Mucosa of gallbladder (tissue), 1 donor: ENCODE measurements at regions not wholly inside any gene's neighbourhood (a gene's known extent, or its start where the extent isn't known, plus 50 kb on each side); places are given as distances from the start of the nearest gene placed in this dataset.

Source experiments
- DNase-seq: peaks from one replicate; pipeline ENCODE4 v3.0.0-alpha.2; 2020; ENCODE audit warnings: low spot score
- donor health status: DM: no; HTN: no; CAD: no.

DNA sequence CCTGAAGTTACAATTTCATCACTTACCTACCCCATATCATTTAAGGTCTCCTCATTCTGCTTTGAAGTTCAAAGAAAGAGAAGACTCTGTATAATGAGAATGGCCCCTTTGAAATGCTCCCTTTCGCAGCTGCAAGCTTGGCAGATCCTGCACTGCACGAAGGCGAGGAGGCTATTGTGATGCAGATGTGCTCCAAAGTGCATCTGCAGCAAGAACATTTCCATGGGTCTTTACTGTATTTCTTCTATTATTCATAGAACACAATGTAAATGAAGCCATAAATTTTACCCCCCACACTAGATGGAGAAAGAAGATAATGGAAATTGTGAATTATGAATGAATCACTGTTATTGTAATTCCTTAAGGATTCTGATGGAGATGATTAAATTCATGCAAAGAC lies 178.7 kb downstream of the CHD9NB start:
- no peak for DNase-seq

DNA sequence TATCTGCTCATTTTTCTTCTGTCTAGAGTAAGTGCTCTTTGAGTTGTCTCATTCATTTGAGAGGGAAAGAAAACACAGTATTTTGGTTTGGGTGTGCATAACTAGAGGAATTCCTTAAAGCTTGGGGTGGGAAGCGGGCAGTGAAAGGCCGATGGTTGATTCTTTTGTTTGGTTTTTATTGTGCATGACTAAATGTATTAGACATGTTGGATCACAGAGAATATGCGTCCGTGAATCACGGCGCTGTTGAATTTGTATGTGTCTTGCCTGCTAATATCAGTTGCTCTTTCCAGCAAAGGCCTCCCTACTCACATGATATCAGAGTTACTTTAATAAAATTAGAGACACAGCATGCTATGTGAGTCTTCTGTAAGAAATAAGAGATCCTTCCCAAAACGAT lies 180.0 kb downstream of the CHD9NB start:
- no peak for DNase-seq

DNA sequence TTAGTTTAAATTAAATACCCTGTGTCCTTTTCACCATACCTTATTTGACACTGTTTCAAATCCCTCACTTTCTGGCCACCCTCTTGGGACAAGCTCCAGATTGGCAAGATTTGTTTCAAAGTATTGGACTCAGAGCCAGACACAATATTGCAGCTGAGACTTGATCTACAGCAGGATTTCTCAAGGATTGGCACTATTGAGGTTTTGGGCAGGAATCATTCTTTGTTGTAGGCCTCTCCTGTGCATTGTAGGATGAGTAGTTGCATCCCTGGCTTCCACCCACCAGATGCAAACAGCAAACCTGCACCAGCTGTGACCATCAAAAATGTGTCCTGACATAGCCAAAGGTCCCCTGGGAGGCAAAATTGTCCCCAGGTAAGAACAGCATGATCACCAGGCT lies 181.2 kb downstream of the CHD9NB start:
- DNase-seq, result no peak

DNA sequence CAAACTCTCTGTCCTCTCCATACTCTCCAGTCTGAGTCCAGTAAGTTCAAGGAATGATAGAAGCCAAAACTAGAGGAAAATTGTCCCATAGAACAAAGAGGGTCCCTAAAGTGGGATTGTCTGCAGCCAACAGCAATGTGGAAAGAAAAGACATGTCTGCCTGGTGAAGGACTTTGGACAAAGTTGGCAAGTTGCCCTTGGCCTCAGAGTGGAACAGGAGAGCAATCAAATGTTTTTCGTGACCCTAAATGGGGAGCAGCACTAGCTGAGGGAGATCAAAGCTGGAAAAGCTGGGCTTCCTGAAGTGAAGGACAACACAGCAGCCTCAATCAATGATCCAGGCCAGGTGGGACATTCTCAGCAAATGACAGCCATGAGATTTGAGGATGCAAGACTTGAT lies 183.5 kb downstream of the CHD9NB start:
- no peak for DNase-seq

DNA sequence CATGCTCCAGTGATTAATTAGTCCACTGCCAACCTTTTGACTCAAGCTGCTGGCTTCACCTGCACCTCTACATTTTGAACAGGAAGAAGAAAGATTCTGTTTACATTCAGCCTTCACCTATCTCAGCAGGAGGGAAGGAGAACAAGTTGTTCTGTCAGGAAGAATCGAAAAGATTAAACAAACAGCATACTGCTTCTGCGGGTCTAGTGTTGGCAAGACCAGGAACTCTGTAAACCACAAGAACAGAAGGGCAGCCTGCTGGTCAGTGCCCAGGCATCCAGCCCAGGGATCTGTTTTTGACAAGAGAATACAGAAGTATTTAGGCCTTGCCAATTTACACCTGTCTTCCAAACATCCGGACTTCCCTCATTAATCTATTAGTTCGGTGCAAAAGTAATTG lies 189.7 kb downstream of the CHD9NB start:
- DNase-seq, result peak; percentile 86

DNA sequence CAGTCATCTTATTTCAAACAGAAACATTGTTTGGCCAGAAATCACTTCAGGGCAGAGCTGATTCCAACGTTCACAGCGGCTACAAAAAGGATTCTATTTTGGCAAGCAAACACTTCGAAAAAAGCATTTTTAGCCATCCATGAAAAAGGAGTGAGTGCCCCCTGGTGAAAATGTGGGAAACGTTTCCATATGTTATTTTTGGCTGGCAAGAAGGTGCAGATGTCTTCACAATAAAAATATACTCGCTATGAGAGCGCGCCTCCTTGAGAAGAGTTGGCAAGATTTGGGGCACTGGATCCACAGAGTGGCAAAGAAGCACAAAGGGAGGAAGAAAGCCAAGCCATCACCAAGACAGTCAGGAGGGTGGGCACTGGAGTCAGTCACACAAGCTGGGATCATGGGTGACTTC lies 191.1 kb downstream of the CHD9NB start:
- peak; percentile 13 for DNase-seq

DNA sequence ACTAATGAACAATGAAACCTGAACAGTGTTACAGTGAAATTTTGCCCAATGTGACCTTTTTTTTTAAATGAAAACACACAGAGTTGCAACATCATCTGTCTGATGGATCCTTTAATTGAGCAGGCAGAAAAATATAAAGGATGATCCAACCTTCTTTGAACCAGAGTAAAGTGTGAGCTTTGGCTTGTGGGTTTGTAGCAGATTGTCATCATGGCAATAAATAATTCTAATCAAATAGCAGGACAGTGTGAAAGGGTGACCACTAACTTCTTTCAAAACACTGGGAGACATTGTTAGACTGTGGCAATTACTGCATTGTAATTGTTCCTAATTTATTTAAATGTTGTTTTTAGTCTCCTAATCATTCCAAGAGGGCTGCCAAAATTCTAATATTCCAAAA lies 197.2 kb downstream of the CHD9NB start:
- no peak for DNase-seq

DNA sequence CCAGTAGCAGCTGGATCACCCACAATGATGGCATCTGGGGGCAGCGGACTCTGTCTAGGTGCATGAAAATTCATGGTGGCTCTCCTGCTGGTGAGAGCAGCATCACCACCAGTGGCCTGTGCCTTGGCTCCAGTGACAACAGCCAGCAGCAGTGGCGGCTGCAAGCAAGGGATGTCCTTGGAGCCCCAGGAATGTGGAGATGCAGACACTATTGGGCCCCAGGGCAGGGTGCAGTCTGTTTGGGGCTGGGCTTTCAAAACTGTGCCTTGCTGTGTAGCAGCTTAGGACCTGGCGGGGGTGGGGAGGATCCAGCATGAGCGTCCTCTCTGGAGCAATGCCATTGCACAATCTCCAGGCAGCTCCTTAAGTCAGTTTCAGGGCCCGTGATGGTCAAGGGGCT lies 199.7 kb downstream of the CHD9NB start:
- no peak for DNase-seq

DNA sequence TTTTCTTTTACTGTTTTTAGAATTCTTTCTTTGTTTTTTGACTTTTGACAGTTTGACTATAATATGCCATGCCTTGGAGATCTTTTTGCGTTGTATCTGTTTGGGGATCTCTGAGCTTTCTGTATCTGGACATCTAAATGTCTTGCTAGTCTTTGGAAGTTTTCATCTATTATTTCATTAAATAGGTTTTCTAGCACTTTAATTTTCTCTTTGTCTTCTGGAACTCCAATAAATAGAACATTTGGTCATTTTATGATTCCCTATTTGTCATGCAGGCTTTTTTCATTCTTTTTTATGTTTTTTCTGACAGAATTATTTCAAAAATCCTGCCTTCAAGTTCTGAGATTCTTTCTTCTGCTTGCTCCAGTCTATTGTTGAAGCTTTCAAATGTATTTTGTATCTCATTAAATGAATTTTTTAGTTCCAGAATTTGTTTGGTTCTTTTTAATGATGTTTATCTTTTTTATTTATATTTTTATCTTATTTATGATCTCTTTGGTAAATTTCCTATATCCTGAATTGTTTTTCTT lies 201.4 kb downstream of the CHD9NB start:
- DNase-seq, result no peak

DNA sequence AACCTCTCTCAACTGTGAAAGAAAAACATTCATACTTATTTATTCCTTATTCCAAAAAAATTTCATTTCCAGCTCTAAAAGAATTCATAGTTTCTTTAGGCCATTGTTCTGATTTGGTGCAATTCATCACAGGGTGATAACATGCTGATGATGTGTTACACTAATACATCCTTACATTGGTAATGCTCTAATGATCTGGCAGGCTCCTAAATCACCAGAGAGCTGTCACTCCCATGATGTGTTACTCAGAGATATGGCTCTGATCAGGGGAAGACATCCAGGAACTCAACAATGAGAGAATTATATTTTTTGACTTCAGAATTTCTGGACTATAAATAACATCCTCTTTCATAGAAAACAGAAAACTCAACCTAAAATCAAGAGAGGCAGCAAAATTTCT lies 209.3 kb downstream of the CHD9NB start:
- DNase-seq, result no peak

DNA sequence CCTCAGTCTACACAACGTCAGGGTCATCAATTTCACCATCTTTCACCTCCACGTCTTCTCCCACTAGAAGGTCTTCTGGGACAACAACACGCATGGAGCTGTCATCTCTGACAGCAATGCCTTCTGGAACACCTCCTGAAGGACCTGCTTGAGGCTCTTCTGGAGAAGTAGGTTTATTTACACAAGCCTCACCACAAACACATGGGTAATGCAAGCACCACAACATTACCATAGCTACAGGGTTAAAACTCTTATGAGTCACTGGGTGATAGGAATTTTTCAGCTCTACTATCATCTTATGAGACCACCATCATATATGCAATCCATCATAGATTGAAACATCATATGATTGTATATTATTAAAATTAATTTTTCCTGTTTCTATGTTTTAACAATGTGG lies 215.4 kb downstream of the CHD9NB start:
- DNase-seq, result no peak

DNA sequence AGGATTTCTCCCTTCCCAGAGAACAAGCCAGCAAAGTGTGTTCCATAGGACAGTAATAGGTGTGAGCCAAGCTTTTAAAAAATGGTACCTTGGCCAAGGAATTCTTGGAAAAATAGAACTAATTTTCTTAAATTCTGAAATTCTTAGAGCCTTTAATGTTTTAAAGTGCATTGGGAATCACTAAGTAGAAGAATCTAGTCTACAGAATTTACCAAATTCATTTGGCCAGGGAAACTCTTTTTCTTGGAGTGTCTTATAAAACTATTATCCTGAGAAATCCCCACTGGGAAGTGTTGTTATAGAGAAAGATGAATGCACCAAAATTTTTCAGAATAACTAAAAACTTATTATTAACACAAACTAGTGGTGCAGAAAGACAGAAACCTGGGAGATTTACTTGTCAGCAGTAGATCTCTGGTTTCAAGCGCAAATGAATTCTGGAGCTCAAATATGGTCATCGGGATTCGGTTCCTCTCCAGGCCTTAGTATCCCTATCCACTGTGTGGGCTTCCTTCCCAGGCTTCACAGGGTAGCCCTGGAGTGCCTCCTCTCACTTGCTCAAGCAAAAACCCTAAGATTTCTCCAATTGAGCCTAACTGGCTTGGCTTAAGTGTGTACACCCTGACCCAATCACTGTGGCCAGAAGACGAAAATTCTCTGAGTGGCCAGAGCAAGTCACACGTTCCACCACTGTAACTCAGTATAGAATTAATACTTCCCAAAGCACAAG lies 217.8 kb downstream of the CHD9NB start:
- DNase-seq, result no peak

DNA sequence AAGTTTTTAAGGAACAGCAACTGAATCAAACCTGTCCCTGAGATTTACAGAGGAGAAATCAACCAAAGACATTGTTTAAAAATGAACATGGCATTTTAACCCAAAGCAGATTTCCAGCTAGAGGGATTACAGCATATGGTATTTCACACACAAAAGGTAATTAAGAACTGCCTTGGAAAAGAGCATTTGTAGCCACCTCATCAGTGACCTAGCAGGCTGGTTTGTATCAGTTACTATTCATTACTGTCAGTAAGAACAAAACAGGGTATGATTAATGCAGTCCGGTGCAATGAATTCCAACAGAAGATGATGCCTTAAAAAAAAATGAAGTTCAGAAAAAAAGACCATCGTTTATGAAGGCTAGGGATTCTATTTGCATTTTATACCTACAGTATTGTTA lies 219.9 kb downstream of the CHD9NB start:
- DNase-seq, result no peak

DNA sequence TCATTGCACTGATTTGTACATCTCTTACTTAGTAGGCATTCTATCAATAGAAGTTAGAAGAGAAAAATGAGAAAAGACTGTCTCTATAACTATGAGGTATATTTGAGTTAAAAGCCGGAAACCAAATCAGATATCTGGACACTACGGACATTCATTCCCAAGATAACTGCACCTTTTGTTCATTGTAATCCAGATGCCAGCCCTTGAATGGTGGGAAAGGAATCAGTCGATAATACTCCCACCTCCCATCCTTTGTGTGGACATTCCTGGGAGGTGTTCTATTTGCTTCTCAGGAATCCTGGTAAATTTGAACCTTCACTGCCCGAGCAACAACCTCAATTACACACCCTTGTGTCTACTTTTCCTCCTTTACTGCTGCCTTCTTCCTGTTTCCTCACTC lies 225.2 kb downstream of the CHD9NB start:
- DNase-seq, result no peak

DNA sequence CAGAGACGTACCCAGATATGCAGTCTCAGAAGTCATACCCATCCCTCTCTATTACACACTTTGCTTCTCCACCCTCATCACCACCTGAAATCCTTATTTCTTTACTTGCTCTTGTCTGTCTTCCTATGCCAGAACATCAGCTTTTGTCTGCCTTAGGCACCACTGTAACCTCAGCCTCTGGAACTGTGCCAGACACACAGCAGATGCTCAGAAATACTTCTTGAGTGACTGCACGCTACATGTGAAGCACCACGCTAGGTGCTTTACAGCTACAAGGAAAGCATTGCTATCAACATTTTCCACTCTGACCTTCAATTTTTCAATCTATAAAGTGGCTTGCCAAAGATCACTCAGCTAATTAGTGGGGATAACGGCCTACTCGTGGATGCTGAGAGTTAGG lies 226.8 kb downstream of the CHD9NB start:
- no peak for DNase-seq

DNA sequence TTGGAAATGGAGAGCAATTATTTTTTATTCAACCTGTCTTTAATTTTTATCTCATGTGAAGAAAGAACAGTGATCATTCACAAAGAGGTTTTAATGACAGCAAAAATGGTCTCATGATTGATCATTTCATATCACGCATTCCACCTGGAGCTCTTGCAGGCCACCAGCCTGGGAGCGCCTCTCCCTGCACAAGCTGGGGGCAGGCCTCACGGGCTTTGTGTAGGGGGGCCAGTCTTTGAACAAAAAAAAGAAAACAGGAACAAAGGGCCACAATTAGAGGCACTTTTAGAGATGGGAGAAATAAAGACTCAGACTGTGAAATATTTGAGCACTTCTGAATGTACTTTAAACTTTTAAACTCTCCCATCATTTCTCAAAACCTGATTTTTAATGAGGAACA lies 232.9 kb downstream of the CHD9NB start:
- no peak for DNase-seq

DNA sequence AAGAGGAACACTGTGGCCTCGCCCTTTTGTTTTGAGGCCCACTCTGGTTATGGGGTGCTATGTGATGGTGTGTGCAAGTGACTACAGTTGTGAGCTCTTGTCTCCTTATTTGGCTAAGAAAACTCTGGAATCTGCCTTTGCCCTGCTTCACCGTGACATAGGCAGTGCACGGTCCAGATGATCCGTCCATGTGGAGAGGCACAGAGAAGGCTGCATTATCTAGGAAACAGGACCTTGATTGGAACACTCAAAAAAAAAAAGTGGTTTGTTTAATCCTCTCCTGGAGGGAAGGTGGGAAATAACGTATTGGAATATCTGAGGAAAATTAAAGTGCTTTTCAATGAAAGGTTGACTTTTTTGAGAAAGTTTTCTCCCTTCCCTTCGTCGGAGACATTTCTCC lies 233.3 kb downstream of the CHD9NB start:
- DNase-seq, result no peak

DNA sequence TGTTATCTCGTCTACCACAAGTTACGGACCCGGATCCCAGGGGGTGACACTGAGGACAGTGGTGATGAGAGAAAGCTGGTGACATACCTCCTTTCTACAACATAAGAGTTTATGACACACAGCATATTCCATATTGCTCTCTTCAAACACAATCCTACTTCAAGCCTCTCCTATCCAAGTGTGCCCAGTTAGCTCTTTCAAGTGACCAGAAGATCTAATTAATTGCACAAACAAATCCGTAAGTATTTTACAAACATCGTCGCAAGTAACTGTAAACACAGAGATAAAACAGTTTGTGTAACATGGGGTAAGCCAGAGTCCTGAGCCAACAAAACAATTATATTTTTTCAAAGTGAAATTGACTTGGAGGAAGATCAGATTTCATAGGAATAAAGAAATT lies 235.0 kb downstream of the CHD9NB start:
- DNase-seq, result no peak

DNA sequence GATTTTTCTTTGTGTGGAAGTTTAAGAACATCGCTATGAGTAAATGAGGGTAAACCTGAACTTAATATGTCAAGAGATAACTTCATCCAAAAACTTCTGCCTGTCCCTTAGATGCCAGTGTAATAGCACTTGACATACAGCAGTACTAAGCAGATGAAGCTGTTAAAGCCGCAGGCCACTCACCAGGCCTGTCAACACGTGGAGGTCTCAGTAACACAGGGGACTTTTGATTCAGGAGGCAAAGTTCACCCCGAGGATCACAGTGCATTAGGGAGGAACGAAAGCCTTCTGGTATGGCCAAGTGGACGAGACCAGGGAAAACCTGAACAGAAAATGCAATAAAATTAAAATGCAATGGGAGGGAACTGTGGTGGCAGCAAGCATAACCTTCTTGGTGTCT lies 235.7 kb downstream of the CHD9NB start:
- DNase-seq, result no peak

DNA sequence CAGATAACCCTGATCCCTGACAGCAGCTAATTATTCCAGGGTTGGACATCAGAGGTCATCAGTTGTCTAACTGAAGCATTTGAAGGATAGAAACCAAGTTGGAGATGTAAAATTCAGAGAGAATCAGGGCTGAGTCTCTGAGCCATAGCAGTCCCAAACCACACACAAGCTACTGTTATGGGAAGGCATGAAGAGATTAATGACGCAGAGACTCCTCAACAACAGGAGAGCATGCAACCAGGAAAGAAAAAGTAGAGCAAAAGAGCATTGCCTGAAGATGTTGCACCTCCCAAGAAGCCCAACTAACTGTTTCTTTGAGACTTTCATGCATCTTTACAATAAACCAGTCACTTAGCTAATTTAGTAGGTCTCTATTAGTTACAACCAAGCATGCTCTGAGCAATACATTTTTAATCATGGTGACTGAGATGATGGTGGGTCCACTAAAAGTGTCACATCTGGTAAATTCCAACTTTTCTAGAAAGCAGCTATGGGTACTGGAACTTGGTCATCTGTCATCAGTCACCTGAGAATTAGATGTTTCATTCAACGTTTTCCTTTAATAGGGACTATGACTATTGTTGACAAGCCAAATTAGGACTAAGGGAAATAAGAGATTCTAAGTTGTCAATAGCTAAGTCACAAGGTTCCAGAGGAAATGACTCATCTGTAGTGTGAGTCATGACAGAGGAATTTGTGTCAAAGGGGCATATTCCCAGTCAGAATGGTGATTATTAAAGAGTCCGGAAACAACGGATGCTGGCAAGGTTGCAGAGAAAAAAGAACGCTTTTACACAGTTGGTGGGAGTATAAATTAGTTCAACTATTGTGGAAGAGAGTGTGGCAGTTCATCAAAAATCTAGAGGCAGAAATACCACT lies 239.8 kb downstream of the CHD9NB start:
- no peak for DNase-seq

DNA sequence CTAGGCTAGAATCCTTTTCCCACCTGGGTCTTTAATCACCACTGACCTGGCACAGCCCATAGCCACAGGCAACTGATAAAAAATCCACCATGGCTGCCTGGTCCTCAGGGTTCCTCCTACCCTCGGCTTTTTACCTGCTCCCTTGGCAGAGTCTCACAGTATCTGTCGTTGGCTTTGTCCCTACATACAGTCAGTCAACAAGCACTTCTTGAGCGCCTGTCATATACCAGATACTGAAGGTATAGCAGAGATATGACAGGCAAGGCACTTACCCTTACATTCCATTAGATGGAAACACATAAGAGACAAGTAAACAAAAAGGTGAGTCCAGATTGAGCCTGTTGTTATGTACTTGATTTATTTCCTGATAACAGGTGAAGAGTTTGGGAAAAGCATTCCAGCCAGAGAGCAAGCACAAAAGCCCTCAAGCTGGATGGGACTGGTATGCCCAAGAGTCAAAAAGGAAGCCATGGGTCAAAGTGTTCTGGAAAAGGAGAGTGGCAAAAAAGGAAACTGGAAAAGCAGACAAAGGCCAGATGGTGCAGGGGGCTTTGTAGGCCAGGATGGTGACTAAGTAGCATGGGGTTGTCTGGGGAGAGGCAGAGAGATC lies 247.0 kb downstream of the CHD9NB start:
- DNase-seq, result no peak

DNA sequence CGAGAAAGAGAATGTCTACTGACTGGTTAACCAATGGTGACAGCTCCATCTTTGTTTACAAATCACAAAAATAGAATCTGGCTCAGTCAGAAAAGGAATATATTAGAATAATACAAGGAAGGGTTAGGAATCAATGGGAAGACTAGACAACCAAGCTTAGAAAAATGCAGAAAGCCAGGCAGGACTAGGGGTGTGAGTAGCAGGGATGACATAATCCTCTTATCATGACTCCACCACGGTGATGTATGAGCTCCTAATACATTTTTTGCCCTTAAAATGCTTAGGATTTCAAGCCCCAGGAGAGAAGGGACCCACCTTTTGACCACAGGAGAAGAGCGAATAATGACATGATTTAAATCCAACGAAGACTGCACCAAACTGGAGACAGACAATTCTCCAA lies 252.3 kb downstream of the CHD9NB start:
- DNase-seq, result no peak

DNA sequence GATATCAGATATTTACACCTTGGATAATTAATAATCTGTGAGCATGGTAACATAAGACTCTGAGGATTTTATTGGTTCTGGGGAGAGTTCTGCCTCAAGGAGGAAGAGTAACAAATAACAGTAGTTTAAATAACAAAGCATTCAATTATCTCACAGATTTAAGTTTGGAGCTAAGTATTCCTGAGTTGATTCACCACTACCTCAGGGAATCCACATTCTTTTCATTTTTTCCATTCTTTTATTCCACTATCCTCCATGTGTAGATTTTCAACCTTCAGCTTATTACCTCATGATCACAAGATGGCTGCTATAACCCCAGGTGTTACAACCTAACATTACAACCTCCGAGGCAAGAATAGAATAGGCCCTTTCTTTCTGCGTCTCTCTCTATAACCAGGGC lies 252.2 kb upstream of the TOX3 start:
- DNase-seq, result no peak
